ENCODE measurements at regions not wholly inside any gene's neighbourhood (a gene's known extent, or its start where the extent isn't known, plus 50 kb on each side); places are given as distances from the start of the nearest gene placed in this dataset.

- H3K27ac Mint-ChIP-seq, result no peak overlapping the region
- CTCF ChIA-PET, result no interaction called here
- H3K27me3 Mint-ChIP-seq, result no peaks in the 10 kb centered on the region
- H3K4me3 Mint-ChIP-seq, result no peak overlapping the region
- H3K36me3 Mint-ChIP-seq (ENCODE audit: low read depth), result no peaks in the 10 kb centered on the region
- intact Hi-C loops (cut with micrococcal nuclease), result no loop called here
- no peak for TF ChIP-seq CTCF (IDR thresholded peaks at IDR 0.05)
- no peak for DNase-seq
- no peaks in the 10 kb centered on the region for H3K9me3 Mint-ChIP-seq
- H3K4me1 Mint-ChIP-seq, result no peaks in the 10 kb centered on the region
- POLR2A ChIA-PET, result no interaction called here
- no peak for ATAC-seq (ENCODE audit: low read depth)
Observed at GRCh38 chr9:18421391-18421790, 52.6 kb upstream of the ADAMTSL1 start.

GRCh38 chr9:18422296-18423036 is 51.5 kb upstream of the ADAMTSL1 start:
- no peak overlapping the region for H3K27ac Mint-ChIP-seq
- H3K4me3 Mint-ChIP-seq, result no peak overlapping the region
- CTCF ChIA-PET, result no interaction called here
- no peaks in the 10 kb centered on the region for H3K27me3 Mint-ChIP-seq
- no peak for ATAC-seq (ENCODE audit: low read depth)
- H3K4me1 Mint-ChIP-seq, result no peaks in the 10 kb centered on the region
- intact Hi-C loops (cut with micrococcal nuclease), result no loop called here
- H3K9me3 Mint-ChIP-seq, result no peaks in the 10 kb centered on the region
- H3K36me3 Mint-ChIP-seq (ENCODE audit: low read depth), result no peaks in the 10 kb centered on the region
- DNase-seq, result no peak
- POLR2A ChIA-PET, result no interaction called here
- TF ChIP-seq CTCF (IDR thresholded peaks at IDR 0.05), result no peak

- intact Hi-C loops (cut with micrococcal nuclease), result no loop called here
- no peak for TF ChIP-seq CTCF (IDR thresholded peaks at IDR 0.05)
- H3K27me3 Mint-ChIP-seq, result no peaks in the 10 kb centered on the region
- DNase-seq (no peak), ATAC-seq (ENCODE audit: low read depth) (no peak)
- no peak overlapping the region for H3K4me3 Mint-ChIP-seq
- no peaks in the 10 kb centered on the region for H3K36me3 Mint-ChIP-seq (ENCODE audit: low read depth)
- CTCF ChIA-PET, result no interaction called here
- no peaks in the 10 kb centered on the region for H3K4me1 Mint-ChIP-seq
- no peak overlapping the region for H3K27ac Mint-ChIP-seq
- H3K9me3 Mint-ChIP-seq, result no peaks in the 10 kb centered on the region
- POLR2A ChIA-PET, result no interaction called here
Observed at GRCh38 chr9:18423791-18424531, 50.0 kb upstream of the ADAMTSL1 start.

All from activated B cell treated with CpG ODN at 0.5 μM for 24 hours (primary cell).